ENCODE measurements at regions not wholly inside any gene's neighbourhood (a gene's known extent, or its start where the extent isn't known, plus 50 kb on each side); places are given as distances from the start of the nearest gene placed in this dataset.

- Mint-ChIP-seq H3K4me3 (no peak overlapping the region), H3K9me3 (no peaks in the 10 kb centered on the region), H3K27me3 (no peaks in the 10 kb centered on the region), H3K27ac (no peak overlapping the region), H3K36me3 (ENCODE audit: low read depth) (no peaks in the 10 kb centered on the region), H3K4me1 (no peaks in the 10 kb centered on the region)
- intact Hi-C loops (cut with micrococcal nuclease), result no loop called here
- no peak for DNase-seq
These were observed 962.3 kb upstream of the RAG2 start for GRCh38 chr11:37560346-37560745.

DNA sequence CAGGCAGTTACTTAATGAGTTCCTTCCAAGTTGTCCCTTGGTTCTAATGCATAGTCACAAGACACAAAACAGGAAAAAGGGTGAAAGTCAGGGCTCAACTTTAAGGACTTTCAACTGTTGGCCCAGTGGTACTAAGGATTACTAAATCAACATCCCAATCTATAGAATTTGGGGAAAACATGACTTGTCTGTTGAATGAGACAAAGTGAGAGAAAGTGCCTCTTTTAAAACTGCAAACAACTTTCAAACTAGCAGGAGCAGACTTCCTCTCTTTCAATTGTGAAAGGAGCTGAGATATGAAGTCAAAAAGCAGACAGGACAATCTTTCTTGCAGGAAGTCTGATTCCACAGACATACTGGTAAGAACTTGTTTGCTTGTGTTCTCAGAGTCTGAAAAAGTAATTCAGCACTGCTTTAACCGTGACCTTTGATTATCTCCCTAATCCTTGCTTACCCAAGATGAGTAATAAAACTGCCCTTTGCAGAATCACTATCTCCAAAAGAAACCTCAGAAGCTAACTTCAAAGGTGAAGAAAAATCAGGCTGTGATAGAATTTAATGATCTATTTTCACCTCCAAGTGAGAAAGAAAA, 960.7 kb upstream of the RAG2 start:
- H3K9me3 Mint-ChIP-seq, result no peaks in the 10 kb centered on the region
- no peaks in the 10 kb centered on the region for H3K4me1 Mint-ChIP-seq
- no peak overlapping the region for H3K4me3 Mint-ChIP-seq
- no peaks in the 10 kb centered on the region for H3K27me3 Mint-ChIP-seq
- no peak for DNase-seq
- intact Hi-C loops (cut with micrococcal nuclease), result no loop called here
- H3K27ac Mint-ChIP-seq, result no peak overlapping the region
- H3K36me3 Mint-ChIP-seq (ENCODE audit: low read depth), result no peaks in the 10 kb centered on the region

- Mint-ChIP-seq H3K27ac (no peak overlapping the region), H3K27me3 (no peaks in the 10 kb centered on the region), H3K9me3 (no peaks in the 10 kb centered on the region), H3K4me3 (no peak overlapping the region), H3K36me3 (ENCODE audit: low read depth) (no peaks in the 10 kb centered on the region), H3K4me1 (no peaks in the 10 kb centered on the region)
- intact Hi-C loops (cut with micrococcal nuclease), result no loop called here
- no peak for DNase-seq
These were observed 960.0 kb upstream of the RAG2 start for GRCh38 chr11:37557990-37558389.

DNA sequence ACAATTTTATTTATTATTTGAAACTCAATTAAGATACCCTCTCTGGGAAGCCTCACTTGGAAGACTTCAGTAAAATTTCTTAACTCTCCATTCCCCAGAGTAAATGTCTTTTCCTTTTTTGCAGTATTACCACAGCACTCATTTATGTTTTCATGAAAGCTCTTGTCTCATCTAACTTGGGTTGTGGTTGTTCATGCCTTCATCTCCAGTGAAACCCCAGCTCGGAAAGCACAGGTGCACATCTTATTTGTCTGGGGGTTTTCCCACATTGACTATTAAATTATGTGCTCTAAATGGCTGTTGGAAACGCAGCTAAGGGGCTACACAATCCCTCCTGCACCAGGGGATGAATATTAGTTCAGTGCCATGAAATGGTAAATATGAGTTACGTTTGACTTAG, 954.2 kb upstream of the RAG2 start:
- DNase-seq, result no peak
- no peak overlapping the region for H3K27ac Mint-ChIP-seq
- no peak overlapping the region for H3K4me3 Mint-ChIP-seq
- no peaks in the 10 kb centered on the region for H3K27me3 Mint-ChIP-seq
- no peaks in the 10 kb centered on the region for H3K4me1 Mint-ChIP-seq
- intact Hi-C loops (cut with micrococcal nuclease), result no loop called here
- peaks cover 3% of the 10 kb centered on the region for H3K9me3 Mint-ChIP-seq
- no peaks in the 10 kb centered on the region for H3K36me3 Mint-ChIP-seq (ENCODE audit: low read depth)

DNA sequence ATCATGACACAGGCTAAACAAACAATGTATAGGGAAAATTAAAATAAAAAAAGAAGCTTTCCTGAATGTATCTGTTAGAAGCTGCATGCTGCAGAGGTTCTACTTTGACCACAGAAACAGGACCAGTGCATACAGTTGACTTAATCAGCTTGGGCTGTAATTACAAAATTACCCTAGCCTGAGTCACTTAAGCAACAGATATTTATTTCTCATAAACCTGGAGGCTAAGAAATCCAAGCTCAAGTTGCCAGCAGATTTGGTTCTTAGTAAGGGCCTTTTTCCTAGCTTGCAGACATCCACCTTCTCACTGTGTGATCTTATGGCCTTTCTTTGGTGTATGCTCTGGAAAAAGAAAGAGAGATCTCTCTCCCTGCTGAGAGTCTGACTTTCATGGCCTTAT, 946.5 kb upstream of the RAG2 start:
- intact Hi-C loops (cut with micrococcal nuclease), result no loop called here
- no peak overlapping the region for H3K4me3 Mint-ChIP-seq
- peaks cover 3% of the 10 kb centered on the region for H3K9me3 Mint-ChIP-seq
- no peaks in the 10 kb centered on the region for H3K36me3 Mint-ChIP-seq (ENCODE audit: low read depth)
- no peaks in the 10 kb centered on the region for H3K27me3 Mint-ChIP-seq
- H3K27ac Mint-ChIP-seq, result no peak overlapping the region
- H3K4me1 Mint-ChIP-seq, result no peaks in the 10 kb centered on the region
- no peak for DNase-seq

DNA sequence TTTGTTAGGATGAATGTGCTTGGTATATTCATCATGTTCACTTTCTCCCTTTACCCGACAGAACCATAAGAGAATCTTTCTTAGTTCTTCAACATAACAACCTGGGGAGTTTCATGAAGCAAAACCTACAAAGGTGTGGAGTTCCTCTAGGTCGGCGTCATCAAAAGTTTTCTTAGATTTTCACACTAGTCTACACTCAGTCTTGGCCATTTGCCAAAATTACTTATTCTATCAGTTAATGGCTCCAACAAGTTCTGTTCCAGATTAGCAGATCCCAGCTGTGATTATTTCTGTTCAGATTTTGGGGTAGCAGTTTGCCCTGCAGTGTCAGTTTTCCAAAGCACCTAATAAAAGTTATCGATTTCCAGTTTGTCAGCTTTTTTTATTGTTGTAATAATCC, 935.8 kb upstream of the RAG2 start:
- no peak overlapping the region for H3K27ac Mint-ChIP-seq
- H3K36me3 Mint-ChIP-seq (ENCODE audit: low read depth), result no peaks in the 10 kb centered on the region
- DNase-seq, result no peak
- H3K4me3 Mint-ChIP-seq, result no peak overlapping the region
- intact Hi-C loops (cut with micrococcal nuclease), result no loop called here
- H3K9me3 Mint-ChIP-seq, result no peaks in the 10 kb centered on the region
- H3K4me1 Mint-ChIP-seq, result no peaks in the 10 kb centered on the region
- H3K27me3 Mint-ChIP-seq, result no peaks in the 10 kb centered on the region

GRCh38 chr11:37533087-37533486, 935.1 kb upstream of the RAG2 start:
- H3K4me1 Mint-ChIP-seq, result no peaks in the 10 kb centered on the region
- H3K36me3 Mint-ChIP-seq (ENCODE audit: low read depth), result no peaks in the 10 kb centered on the region
- intact Hi-C loops (cut with micrococcal nuclease), result no loop called here
- no peak for DNase-seq
- no peaks in the 10 kb centered on the region for H3K27me3 Mint-ChIP-seq
- no peak overlapping the region for H3K4me3 Mint-ChIP-seq
- H3K9me3 Mint-ChIP-seq, result no peaks in the 10 kb centered on the region
- H3K27ac Mint-ChIP-seq, result no peak overlapping the region

- Mint-ChIP-seq H3K27me3 (no peaks in the 10 kb centered on the region), H3K4me1 (no peaks in the 10 kb centered on the region), H3K27ac (no peak overlapping the region), H3K4me3 (no peak overlapping the region), H3K36me3 (ENCODE audit: low read depth) (no peaks in the 10 kb centered on the region), H3K9me3 (no peaks in the 10 kb centered on the region)
- intact Hi-C loops (cut with micrococcal nuclease), result no loop called here
- no peak for DNase-seq
These were observed 934.2 kb upstream of the RAG2 start for GRCh38 chr11:37532271-37532670.

- Mint-ChIP-seq H3K27ac (no peak overlapping the region), H3K36me3 (ENCODE audit: low read depth) (no peaks in the 10 kb centered on the region), H3K4me3 (no peak overlapping the region), H3K9me3 (no peaks in the 10 kb centered on the region), H3K27me3 (no peaks in the 10 kb centered on the region), H3K4me1 (no peaks in the 10 kb centered on the region)
- DNase-seq, result no peak
- intact Hi-C loops (cut with micrococcal nuclease), result no loop called here
These were observed 929.5 kb upstream of the RAG2 start for GRCh38 chr11:37527545-37527944.

- H3K4me3 Mint-ChIP-seq, result no peak overlapping the region
- intact Hi-C loops (cut with micrococcal nuclease), result no loop called here
- H3K9me3 Mint-ChIP-seq, result no peaks in the 10 kb centered on the region
- no peaks in the 10 kb centered on the region for H3K27me3 Mint-ChIP-seq
- H3K36me3 Mint-ChIP-seq (ENCODE audit: low read depth), result no peaks in the 10 kb centered on the region
- DNase-seq, result no peak
- H3K4me1 Mint-ChIP-seq, result no peaks in the 10 kb centered on the region
- no peak overlapping the region for H3K27ac Mint-ChIP-seq
These were observed 927.3 kb upstream of the RAG2 start for GRCh38 chr11:37525336-37525735.

GRCh38 chr11:37519781-37520180, 921.7 kb upstream of the RAG2 start:
- H3K4me3 Mint-ChIP-seq, result no peak overlapping the region
- no peaks in the 10 kb centered on the region for H3K27me3 Mint-ChIP-seq
- intact Hi-C loops (cut with micrococcal nuclease), result no loop called here
- H3K27ac Mint-ChIP-seq, result no peak overlapping the region
- no peak for DNase-seq
- H3K36me3 Mint-ChIP-seq (ENCODE audit: low read depth), result no peaks in the 10 kb centered on the region
- no peaks in the 10 kb centered on the region for H3K4me1 Mint-ChIP-seq
- peaks cover 6% of the 10 kb centered on the region for H3K9me3 Mint-ChIP-seq

DNA sequence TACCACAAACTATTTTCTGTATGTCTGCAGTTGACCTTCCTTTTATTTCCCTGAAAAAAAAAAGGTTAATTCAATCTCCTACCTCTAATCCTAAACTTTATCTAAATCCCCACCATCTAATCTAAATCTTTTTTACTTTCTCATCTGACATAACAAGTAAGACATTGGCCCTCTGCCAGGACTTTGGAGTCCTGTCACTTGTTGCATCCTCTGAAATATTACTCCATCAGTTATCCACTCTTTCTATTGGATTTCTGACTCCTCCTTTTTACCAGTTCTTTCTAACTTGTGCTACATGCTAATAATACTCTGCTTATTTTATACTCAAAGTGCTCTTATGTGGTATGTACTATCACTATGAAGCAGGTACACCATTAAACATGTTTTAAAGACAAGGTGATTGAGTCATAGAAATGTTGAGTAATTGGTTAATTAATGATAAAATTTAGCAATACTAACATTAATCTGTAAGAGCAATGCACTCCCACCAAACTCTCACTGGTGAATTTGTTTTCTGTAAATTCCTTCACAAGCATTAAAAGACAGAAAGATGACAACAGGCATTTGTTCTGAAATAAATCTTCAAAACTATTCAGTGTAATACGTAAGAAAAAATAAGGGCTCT, 914.2 kb upstream of the RAG2 start:
- no peaks in the 10 kb centered on the region for H3K4me1 Mint-ChIP-seq
- intact Hi-C loops (cut with micrococcal nuclease), result no loop called here
- no peak overlapping the region for H3K4me3 Mint-ChIP-seq
- no peaks in the 10 kb centered on the region for H3K9me3 Mint-ChIP-seq
- no peak for DNase-seq
- no peaks in the 10 kb centered on the region for H3K36me3 Mint-ChIP-seq (ENCODE audit: low read depth)
- H3K27ac Mint-ChIP-seq, result no peak overlapping the region
- H3K27me3 Mint-ChIP-seq, result no peaks in the 10 kb centered on the region

DNA sequence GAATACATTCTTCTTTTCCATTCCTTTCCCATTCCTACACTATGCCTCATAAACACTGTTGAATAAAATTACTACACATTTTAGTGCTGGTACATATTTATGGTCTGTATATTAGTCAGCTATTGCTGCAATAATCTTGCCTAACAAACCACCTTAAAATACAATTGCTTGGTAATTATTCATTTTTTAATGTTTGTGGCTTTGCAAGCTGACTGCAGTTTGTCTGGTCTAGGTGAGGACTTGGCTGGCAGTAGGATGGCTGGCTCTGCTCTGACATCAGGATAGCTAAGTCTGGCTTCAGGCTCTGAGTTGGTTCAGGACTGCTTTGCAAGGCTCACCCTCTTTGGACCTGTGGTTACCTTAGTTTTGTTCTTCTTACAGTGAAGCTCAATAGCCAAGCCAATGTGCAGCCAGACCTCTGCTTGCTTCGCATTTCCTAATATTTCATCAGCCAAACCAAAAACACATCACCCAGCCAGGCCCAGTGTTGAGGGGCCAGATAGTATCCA, 913.4 kb upstream of the RAG2 start:
- no peak overlapping the region for H3K4me3 Mint-ChIP-seq
- H3K27me3 Mint-ChIP-seq, result no peaks in the 10 kb centered on the region
- DNase-seq, result no peak
- no peaks in the 10 kb centered on the region for H3K4me1 Mint-ChIP-seq
- no peaks in the 10 kb centered on the region for H3K36me3 Mint-ChIP-seq (ENCODE audit: low read depth)
- H3K9me3 Mint-ChIP-seq, result no peaks in the 10 kb centered on the region
- H3K27ac Mint-ChIP-seq, result no peak overlapping the region
- intact Hi-C loops (cut with micrococcal nuclease), result no loop called here

DNA sequence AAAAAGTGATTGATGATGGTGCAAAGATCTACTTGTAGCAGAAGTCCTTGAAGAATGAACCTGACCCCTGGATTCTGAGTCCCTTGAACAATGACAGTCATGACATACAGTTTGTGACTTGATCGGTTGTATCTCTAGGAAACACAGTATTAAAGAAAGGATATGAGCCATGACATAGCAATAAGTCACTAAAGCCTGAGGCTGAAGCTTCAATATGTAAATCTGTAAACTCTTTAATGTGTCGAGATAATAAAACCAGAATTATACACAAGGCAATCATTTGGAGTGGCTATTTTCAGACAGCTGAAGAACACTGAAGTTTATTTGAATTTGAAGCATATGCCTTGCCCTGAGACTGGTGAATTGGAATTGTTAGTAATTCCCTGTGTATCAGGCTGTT, 911.5 kb upstream of the RAG2 start:
- Mint-ChIP-seq H3K27ac (no peak overlapping the region), H3K4me3 (no peak overlapping the region), H3K9me3 (no peaks in the 10 kb centered on the region), H3K4me1 (no peaks in the 10 kb centered on the region), H3K27me3 (no peaks in the 10 kb centered on the region), H3K36me3 (ENCODE audit: low read depth) (no peaks in the 10 kb centered on the region)
- intact Hi-C loops (cut with micrococcal nuclease), result no loop called here
- DNase-seq, result no peak

DNA sequence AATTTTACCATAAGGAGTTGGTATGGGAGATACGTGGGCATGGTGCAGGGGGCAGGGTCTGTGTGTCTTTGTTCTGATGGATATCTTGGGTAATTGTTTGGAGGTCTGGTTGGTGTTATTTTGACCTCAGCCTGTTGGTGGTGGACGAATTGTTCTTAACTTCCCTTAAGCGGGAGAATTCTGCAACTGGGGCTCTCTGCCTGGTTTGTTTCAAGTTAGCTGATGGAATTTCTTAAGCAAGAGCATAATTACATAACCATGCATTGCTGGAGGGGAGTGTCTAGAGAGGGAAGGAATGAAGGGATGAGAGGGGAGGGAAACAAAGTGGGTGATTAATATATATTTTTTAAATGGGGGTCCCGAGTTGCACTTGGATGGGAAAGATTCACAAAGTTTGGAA, 908.5 kb upstream of the RAG2 start:
- DNase-seq, result no peak
- Mint-ChIP-seq H3K27ac (no peak overlapping the region), H3K9me3 (peaks cover 5% of the 10 kb centered on the region), H3K4me1 (peaks cover 6% of the 10 kb centered on the region), H3K4me3 (no peak overlapping the region), H3K36me3 (ENCODE audit: low read depth) (no peaks in the 10 kb centered on the region), H3K27me3 (no peaks in the 10 kb centered on the region)
- intact Hi-C loops (cut with micrococcal nuclease), result no loop called here
